ENCODE measurements at regions not wholly inside any gene's neighbourhood (a gene's known extent, or its start where the extent isn't known, plus 50 kb on each side); places are given as distances from the start of the nearest gene placed in this dataset.

- no peak for DNase-seq
Measured at GRCh38 chr13:109357751-109358471, 428.5 kb downstream of the IRS2 start.

GRCh38 chr13:109355875-109356434 lies 430.4 kb downstream of the IRS2 start:
- no peak for DNase-seq

DNA sequence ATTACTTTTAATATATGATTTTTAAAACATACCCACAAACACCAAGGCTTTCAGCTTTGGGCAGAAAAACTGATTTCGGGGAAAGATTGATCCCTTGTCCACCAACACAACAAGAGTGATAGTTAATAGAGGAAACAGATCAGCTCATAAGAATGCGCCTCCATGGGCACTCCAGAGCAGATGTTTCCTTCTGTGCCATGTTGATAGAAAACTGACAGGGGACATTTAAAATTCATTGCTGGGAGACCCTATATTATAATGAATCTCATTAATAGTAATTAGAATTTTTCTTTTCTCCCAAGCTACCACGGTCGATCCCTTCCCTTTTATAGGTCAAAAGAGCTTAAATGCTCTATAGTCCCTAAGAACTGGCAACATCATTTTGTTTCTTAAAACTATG lies 431.2 kb downstream of the IRS2 start:
- no peak for DNase-seq

DNA sequence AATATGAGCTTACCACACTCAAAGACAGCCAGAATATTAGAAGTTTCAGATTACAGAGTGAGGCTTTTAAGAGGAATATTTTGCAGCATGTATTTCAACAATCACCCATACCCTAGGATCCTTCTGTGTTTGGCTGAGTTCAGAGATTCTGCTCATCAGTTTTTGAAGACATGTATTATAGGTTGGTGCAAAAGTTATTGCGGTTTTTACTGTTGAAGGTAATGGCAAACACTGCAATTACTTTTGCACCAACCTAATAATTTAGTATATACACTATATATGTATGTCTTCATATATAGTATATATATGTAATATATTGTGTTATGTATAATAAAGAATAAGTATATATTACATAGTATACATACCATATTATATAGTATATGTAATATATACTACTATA lies 435.1 kb downstream of the IRS2 start:
- DNase-seq = no peak

DNA sequence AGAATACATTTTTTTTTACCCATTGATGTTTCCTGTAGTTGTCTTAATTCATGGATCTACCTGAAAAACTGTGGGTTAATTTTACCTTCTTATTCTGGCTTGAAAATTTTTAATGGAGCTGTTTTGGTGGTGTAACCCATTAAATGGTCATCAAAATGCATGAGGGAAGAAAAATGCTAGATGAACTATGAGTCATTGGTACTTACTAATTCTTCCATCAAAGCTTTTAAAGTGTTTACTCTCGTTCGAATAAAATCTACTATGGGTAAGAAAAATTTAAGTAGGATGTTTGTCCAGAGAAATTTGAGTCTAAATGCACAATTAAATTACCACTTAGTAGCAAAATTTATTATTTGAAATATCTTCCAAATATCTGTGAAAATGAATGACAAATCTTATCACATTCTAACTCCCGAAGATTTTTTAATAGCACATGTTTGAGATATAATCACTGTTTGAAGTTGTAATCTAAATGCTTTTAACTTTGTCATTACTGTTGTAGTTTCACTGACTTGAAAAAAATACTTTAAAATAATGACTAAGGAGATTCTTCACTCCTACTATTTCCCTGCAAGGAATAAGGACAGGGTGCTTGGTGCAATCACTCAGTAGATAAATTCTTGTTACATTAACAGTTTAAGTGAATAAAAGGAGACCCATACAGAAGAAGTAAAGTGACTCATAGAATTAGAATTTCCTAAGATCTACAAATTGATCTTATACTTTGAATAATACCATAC lies 437.7 kb downstream of the IRS2 start:
- no peak for DNase-seq

DNA sequence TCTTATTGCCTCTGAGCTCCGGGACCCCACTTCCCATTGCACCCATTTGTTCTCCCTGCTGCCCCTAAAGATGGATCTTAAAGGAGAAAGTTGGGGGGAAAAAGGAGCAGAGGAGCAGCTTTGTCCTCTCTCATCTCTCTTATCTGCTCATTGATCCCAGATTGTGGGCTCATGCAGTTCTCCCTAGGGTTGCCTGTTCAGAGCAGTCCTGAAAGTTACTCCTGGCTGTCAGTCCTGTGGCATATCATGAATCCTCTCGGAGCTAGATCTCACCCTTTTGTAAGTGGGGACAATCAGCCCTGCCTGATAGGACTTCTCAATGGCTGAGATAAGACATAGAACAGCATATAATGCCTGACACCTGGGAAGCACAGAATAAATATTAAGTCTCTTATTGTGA lies 440.3 kb downstream of the IRS2 start:
- no peak for DNase-seq

- no peak for DNase-seq
Measured at GRCh38 chr13:109345433-109345941, 440.9 kb downstream of the IRS2 start.

DNA sequence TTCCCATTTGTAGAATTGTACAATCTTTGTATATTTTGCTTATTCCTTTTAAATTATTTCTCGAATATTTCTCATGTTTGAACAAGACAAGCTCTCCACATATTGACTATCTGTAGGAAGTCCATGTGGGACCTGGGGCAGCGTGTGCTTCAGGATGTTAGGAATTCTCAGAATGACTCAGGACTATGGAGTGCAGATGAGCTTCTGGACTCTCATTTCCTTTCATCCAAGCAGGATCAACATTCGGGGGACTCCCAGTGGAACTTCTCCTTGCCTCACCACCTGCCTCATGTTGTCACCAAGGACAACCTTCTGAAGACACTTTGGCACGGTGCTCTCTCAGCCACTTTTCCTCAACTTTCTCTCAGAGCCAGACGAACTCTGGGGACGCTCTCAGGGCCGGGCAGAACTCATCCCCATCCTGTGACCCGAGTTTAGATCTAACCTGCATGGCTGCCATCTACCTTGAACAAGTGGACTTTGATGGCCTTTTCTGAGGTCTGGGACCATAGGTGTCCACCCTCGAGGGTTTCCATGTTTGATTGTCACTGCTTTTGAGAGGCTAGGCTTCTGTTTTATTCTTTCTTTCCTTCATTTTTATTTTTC lies 441.7 kb downstream of the IRS2 start:
- DNase-seq = no peak

GRCh38 chr13:109336730-109337129 lies 449.7 kb downstream of the IRS2 start:
- no peak for DNase-seq

- no peak for DNase-seq
Measured at GRCh38 chr13:109333893-109334651, 452.3 kb downstream of the IRS2 start.

GRCh38 chr13:109332506-109333499 lies 453.6 kb downstream of the IRS2 start:
- DNase-seq = no peak

- no peak for DNase-seq
Measured at GRCh38 chr13:109331898-109332297, 454.5 kb downstream of the IRS2 start.

DNA sequence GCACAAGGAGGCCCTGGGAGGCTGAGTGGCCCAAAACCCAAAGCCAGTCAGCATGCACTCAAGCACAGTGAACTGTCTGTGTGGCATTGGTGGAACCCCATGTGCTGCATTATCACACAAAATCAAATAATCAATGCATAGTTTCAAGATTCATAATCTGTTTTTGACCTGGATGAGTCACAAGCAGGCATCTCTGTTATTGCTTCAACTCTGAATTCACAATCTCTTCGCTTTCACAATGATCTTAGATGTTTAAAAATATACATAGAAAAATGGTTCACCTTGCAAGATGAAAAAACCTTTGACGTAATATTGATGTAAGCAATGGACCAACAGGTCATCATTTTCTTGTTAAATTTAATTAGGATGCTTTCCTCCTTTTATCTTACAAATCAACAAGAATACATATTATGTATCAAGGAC lies 455.4 kb downstream of the IRS2 start:
- no peak for DNase-seq

DNA sequence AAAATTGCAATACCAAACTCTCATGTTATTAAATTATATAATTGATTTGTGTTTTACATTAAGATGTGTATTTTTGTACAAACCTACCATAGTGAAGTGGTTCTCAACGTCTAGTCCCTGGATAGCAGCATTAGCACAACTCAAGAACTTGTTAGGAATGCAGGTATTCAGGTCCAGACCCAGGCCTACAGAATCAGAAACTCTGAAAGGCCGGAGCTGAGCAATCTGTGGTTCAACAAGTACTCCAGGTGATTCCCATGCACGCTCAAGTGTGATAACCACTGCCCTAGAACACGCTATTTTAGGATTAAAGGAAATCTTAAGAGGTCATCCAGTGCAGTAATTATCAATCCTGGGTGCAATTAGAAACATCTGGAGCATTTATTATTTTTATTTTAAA lies 456.3 kb downstream of the IRS2 start:
- DNase-seq = no peak

- no peak for DNase-seq
Measured at GRCh38 chr13:109329175-109329574, 457.2 kb downstream of the IRS2 start.

GRCh38 chr13:109326601-109327000 lies 459.8 kb downstream of the IRS2 start:
- DNase-seq = no peak

- no peak for DNase-seq
Measured at GRCh38 chr13:109323338-109323737, 463.0 kb downstream of the IRS2 start.

DNA sequence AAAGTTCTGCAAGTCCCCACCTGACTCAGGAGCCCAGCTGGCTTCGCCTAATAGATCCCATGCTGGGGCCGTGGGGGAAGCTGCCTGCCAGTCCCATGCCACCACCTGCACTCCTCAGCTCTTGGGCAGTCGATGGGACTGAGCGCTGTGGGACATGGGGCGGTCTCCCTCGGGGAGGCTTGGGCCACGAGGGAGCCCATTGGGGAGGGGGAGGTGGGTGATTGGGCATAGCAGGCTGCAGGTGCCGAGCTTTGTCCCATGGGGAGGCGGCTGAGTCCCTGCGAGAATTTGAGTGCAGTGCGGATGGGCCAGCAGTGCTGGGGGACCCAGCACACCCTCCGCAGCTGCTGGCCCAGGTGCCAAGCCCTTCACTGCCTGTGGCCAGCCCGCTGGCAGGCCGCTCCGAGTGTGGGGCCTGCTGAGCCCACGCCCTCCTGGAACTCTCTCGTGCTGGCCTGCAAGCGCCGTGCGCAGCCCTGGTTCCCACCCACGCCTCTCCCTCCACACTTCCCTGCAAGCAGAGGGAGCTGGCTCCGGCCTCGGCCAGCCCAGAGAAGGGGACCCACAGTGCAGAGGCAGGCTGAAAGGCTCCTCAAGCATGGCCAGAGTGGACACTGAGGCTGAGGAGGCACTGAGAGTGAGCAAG lies 467.3 kb downstream of the IRS2 start:
- DNase-seq = no peak

DNA sequence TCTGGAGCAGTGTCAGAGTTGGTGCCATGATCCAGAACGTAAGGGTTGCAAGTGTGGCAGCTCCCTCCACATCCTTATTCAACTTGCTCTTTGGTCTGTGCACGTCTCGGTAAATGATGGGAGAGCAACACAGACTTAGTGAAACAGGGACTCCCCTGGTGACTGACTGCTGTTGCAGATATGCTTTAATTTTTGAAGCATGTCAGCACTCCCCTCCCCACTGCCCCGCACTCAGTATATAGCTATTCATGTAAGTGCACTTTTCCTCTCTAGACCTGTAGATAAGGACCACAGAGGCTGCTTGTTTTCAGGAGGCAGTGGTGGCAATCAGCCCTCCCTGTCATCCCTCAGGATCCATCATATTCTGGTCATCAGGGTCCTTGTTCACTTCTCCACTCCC lies 470.9 kb downstream of the IRS2 start:
- no peak for DNase-seq

DNA sequence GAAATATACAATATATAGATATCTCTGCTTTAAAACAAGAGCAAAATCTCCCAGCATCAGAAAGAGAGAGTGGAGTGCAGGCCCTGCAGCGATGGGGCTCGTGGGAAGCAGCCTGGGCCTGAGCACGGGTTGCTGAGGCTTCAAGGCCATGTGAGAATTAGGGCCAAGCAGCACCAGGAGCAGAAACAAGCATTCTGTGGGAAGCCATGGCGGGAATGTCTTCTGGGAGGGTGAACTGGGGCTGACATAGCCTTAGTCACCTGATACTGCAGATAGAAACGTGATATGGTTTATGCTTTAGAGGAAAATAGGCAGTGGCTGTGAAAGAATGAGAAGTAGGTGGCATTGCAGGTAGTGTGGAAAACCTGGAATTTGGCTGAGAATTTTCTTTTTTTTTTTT lies 472.3 kb downstream of the IRS2 start:
- no peak for DNase-seq

DNA sequence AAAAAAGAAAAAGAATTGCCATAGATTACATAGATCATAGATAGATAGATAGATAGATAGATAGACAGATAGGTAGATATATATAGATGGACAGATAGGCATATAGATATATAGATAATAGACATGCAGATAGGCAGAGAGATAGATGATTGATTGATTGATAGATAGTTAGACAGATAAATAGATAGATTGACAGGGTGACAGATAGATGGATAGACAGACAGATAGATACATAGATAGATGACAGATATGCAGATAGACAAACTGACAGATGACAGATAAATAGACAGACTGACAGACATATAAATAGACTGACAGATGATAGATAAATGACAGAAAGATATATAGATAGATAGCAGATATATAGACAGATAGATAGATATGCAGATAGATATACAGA lies 474.0 kb downstream of the IRS2 start:
- no peak for DNase-seq
